NCI-H226 (cell line): ENCODE measurements at regions not wholly inside any gene's neighbourhood (a gene's known extent, or its start where the extent isn't known, plus 50 kb on each side); places are given as distances from the start of the nearest gene placed in this dataset.

Source experiments
- DNase-seq: peaks from one replicate; pipeline ENCODE4 v3.0.0-alpha.2; 2015

- no peak for DNase-seq
Measured at GRCh38 chr3:59644479-59645402, 594.9 kb upstream of the CFAP20DC start.

- peak; percentile 38 for DNase-seq
Measured at GRCh38 chr3:59641169-59641899, 591.5 kb upstream of the CFAP20DC start.

GRCh38 chr3:59632760-59633573 is 583.1 kb upstream of the CFAP20DC start:
- DNase-seq, result no peak

GRCh38 chr3:59631482-59631881 is 581.7 kb upstream of the CFAP20DC start:
- DNase-seq, result no peak

- DNase-seq, result no peak
Measured at GRCh38 chr3:59621037-59621436, 571.2 kb upstream of the CFAP20DC start.

GRCh38 chr3:59620325-59620724 is 570.5 kb upstream of the CFAP20DC start:
- no peak for DNase-seq

GRCh38 chr3:59612444-59612715 is 562.6 kb upstream of the CFAP20DC start:
- no peak for DNase-seq

- no peak for DNase-seq
Measured at GRCh38 chr3:59611649-59612443, 562.0 kb upstream of the CFAP20DC start.

- DNase-seq, result no peak
Measured at GRCh38 chr3:59609657-59610348, 560.0 kb upstream of the CFAP20DC start.

GRCh38 chr3:59608356-59608755 is 558.5 kb upstream of the CFAP20DC start:
- no peak for DNase-seq

- DNase-seq, result no peak
Measured at GRCh38 chr3:59607656-59608055, 557.8 kb upstream of the CFAP20DC start.

- no peak for DNase-seq
Measured at GRCh38 chr3:59606638-59607266, 556.9 kb upstream of the CFAP20DC start.

- DNase-seq, result no peak
Measured at GRCh38 chr3:59605944-59606534, 556.2 kb upstream of the CFAP20DC start.

GRCh38 chr3:59605318-59605717 is 555.5 kb upstream of the CFAP20DC start:
- DNase-seq, result no peak

- DNase-seq, result no peak
Measured at GRCh38 chr3:59601486-59601885, 551.7 kb upstream of the CFAP20DC start.

- DNase-seq, result no peak
Measured at GRCh38 chr3:59600631-59601030, 550.8 kb upstream of the CFAP20DC start.

GRCh38 chr3:59596741-59597140 is 546.9 kb upstream of the CFAP20DC start:
- DNase-seq, result no peak

- DNase-seq, result no peak
Measured at GRCh38 chr3:59595830-59596229, 546.0 kb upstream of the CFAP20DC start.

GRCh38 chr3:59593380-59593779 is 543.6 kb upstream of the CFAP20DC start:
- DNase-seq, result no peak

GRCh38 chr3:59580996-59581395 is 531.2 kb upstream of the CFAP20DC start:
- no peak for DNase-seq

- DNase-seq, result no peak
Measured at GRCh38 chr3:59580499-59580898, 530.7 kb upstream of the CFAP20DC start.
